Stomach (tissue), 4 donors: ENCODE measurements at regions not wholly inside any gene's neighbourhood (a gene's known extent, or its start where the extent isn't known, plus 50 kb on each side); places are given as distances from the start of the nearest gene placed in this dataset.

ENCODE experiments used
- CTCF ChIP-seq, 7 experiments: fragments of 450-650 bp in 4 of 7; fragments of 200-600 bp in 3 of 7; sonication (generic) in 3 of 7; IDR thresholded peaks; one replicate each; pipeline ENCODE4 v1.5.1; 2016 to 2019; ENCODE audit warnings: antibody characterized with exemption in 7 of 7, control low read depth in 2 of 7, mild to moderate bottlenecking in 1 of 7
- POLR2A ChIP-seq, 4 donors: fragments of 450-650 bp; IDR thresholded peaks; one replicate each; pipeline ENCODE4 v1.6.1; 2016; ENCODE audit warnings: antibody characterized with exemption in 4 of 4, control low read depth in 2 of 4, mild to moderate bottlenecking in 1 of 4, moderate library complexity in 1 of 4

- TF ChIP-seq CTCF (IDR thresholded peaks at IDR 0.05): no peak
- no peak for TF ChIP-seq POLR2A (IDR thresholded peaks at IDR 0.05)
Measured at GRCh38 chr1:221148660-221149059, 269.4 kb downstream of the HLX start.
